ENCODE measurements at regions not wholly inside any gene's neighbourhood (a gene's known extent, or its start where the extent isn't known, plus 50 kb on each side); places are given as distances from the start of the nearest gene placed in this dataset.
"Not testable (repeated sequence)": the region's sequence is repeated elsewhere in the genome, so short reads cannot be mapped to it uniquely, and the experiment has no call there.

DNA sequence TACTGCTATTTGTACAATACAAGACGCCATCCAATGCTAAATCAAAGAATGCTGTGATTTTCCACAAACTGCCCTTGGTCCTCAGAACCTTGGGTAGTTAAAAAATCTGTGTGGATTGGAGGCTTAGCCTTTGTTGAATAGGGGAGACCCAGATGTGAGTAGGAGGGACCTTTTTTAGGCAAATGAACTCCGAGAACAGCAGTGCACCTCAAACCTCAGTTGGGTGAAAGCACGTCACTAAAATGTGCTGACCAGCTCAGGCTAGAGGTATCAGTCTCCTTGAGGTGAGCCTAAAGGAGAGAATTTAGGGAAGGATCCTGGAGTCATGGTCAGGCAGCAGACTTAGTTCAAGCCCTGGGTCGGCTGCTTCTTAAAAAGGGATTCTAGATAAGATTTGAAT lies 200.7 kb downstream of the SOX2 start:
- DNase-seq (no peak), ATAC-seq (ENCODE audit: poor library complexity) (no peak)
- intact Hi-C loops (cut with DNase I) = no loop called here

DNA sequence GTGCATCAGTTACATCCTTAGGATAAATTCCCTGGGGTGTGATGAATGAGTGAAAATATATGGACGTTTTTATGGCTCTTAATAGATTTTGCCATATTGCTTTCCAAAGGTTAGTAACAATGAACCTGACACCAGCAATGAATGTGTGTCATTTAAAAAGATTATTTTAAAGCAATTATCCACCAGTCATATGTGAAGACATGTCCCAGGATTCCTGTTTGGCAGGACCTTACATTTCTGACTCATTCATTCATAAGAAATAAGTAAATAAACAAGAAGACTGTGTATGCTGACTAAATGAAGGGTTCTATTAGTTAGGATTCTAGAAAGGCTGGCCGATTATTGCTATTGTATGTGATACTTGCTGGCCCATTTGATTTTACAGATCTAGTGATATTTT lies 201.5 kb downstream of the SOX2 start:
- intact Hi-C loops (cut with DNase I) = no loop called here
- ATAC-seq (ENCODE audit: poor library complexity) (no peak), DNase-seq (no peak)

DNA sequence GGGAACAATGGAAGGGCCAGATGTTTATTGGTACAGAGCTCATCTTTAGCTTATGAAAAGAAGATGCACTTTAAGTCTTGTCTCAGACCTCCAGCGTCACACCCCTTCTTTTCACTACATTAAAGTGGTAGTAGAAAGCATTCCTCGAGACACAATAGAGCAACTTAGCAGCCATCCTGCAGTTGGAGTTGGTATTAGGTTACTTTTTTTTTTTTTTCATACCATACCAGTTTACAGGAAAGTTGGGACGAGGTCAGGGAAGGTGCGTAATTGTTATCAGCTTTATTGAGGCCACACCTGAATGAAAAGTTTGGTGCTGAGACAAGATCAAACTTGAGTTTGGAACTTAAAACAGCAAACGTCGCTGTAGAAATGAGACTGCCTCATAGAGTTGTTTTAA lies 203.8 kb downstream of the SOX2 start:
- intact Hi-C loops (cut with DNase I) = no loop called here
- ATAC-seq (ENCODE audit: poor library complexity) (no peak), DNase-seq (no peak)

DNA sequence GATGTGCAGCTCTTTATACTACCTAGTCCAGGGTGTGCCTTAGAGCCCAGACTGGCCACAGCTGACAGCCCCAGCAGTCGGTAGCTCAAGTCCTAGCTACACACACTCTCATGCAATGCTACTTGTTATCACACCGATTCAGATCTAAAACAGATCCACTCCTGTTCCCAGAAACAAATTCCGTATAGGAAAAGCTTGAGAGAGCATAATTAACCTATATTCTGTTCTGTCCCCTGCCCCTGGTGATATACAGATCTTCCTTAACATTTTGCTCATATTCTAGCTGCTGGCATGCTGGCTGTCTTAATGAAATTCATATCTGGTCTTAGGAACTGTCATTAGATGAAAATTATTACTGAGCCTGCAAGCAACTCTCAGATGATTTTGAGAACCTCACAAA lies 204.3 kb downstream of the SOX2 start:
- DNase-seq = no peak
- intact Hi-C loops (cut with DNase I) = no loop called here
- ATAC-seq (ENCODE audit: poor library complexity) = no peak

DNA sequence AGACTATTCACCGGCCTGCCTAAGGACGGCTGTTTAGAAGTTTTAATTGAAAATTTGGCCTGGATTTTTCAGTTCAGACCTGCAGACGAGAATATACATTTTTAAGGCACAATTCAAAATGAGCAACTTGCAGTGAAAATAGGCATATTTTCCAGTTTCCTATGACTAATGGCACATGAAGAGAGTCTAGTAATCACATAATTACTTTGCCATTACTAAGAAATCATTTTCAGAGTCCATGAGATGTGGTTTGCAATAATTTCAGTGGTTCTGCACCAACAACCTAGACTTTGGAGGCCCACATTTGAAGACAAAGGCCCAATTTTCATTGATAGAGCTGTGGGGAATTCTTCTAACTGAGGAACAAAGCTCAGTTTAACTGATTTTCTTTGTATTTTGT lies 205.3 kb downstream of the SOX2 start:
- ATAC-seq (ENCODE audit: poor library complexity) (no peak), DNase-seq (no peak)
- intact Hi-C loops (cut with DNase I) = no loop called here

DNA sequence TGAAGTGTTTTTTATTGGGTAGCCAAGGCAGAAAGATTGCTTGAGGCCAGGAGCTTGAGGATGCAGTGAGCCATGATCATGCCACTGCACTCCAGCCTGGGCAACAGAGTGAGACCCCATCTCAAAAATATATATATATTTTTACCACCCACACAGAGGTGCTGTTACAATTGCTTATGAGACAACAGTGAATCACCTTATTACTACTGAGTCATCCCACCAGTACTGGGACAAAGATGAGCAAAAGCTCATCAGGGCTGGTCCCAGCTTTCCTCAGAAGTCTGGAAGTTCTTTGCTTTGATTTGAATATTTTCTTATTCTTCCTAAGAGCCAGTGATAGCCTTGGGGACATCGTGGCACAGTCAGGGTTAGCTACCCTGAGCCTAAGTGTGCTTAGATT lies 207.7 kb downstream of the SOX2 start:
- ATAC-seq (ENCODE audit: poor library complexity) (no peak), DNase-seq (no peak)
- intact Hi-C loops (cut with DNase I) = no loop called here

DNA sequence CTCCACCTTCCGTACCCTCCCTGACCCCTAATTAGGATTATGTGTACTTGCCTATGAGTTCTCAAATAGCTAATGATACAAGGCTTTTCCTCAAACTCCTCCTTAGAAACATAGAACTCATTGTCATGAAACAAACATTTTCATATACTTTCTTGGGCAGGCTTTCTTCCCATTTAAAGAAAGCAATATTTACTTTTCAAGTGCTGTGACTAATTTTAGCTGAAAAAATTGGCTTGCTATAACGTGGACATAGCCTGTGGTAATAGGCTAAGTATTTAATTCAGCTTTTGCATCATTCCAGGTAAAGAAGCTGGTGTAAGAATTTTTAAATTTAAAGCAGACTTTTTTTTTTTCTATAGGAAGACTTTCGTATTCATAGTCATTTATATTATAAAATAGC lies 208.7 kb downstream of the SOX2 start:
- no peak for ATAC-seq (ENCODE audit: poor library complexity)
- intact Hi-C loops (cut with DNase I) = no loop called here
- DNase-seq = no peak

DNA sequence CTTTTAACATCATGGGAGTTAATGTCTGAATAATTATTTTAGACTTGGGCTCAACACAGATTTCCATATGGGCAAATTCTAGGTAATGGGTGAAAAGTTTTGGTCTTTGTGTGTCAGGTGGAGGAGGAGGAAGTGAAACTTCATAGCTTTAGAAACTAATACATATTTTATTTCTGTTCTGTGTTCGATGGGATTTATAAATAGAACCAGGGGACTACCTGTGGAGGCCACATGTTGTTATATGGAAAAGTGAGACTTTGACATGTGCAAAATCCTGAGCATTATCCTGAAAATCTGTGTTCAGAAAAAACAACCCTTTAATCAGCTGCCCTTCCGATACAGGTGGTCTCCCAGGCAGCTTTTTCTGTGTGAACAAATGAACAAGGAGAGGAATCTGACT lies 209.5 kb downstream of the SOX2 start:
- intact Hi-C loops (cut with DNase I) = no loop called here
- DNase-seq (no peak), ATAC-seq (ENCODE audit: poor library complexity) (no peak)

DNA sequence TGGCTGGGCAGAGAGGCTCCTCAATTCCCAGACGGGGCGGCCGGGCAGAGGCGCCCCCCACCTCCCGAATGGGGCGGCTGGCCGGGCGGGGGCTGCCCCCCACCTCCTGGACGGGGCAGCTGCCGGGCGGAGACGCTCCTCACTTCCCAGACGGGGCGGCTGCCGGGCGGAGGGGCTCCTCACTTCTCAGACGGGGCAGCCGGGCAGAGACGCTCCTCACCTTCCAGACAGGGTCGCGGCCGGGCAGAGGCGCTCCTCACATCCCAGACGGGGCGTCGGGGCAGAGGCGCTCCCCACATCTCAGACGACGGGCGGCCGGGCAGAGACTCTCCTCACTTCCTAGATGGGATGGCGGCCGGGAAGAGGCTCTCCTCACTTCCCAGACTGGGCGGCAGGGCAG lies 214.1 kb downstream of the SOX2 start:
- ATAC-seq (ENCODE audit: poor library complexity); DNase-seq; intact Hi-C loops (cut with DNase I): not testable (repeated sequence)

DNA sequence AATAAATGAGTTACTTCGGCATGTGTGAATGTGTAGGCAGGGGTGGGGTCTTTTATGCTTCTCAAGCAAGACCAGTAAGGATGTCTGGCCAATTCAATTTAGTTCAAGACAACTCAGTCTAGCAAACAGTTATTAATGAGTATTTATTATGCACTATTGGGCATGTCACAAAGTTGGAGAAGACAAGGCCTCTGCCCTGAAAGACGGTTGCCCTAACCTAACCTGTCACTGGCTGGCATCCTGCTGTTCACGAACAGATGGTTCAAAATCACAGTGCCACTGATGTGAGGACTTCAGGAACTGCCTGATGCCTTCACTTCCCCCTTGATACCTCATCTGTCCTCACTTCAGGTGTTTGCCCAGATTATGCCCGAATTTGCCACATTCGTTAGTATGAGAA lies 217.8 kb downstream of the SOX2 start:
- ATAC-seq (ENCODE audit: poor library complexity) (no peak), DNase-seq (no peak)
- intact Hi-C loops (cut with DNase I) = no loop called here

DNA sequence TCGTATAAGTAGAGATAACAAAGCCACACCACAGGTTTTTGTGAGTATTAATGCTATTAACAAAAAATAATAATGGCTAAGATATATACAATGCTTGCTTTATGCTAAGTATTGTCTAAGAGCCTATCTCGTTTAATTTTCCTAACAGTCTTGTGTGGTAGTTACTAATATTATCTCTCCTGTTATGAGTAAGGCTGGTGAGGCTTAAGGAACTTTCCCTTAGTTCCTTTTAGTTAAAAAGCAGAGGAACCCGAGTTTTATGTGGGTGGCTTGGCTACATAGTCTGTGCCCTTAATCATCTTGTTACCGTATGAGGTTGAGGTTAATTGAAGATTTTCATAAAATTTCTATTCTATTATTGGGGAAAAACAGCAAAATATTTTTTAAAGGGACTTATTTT lies 218.4 kb downstream of the SOX2 start:
- intact Hi-C loops (cut with DNase I) = no loop called here

DNA sequence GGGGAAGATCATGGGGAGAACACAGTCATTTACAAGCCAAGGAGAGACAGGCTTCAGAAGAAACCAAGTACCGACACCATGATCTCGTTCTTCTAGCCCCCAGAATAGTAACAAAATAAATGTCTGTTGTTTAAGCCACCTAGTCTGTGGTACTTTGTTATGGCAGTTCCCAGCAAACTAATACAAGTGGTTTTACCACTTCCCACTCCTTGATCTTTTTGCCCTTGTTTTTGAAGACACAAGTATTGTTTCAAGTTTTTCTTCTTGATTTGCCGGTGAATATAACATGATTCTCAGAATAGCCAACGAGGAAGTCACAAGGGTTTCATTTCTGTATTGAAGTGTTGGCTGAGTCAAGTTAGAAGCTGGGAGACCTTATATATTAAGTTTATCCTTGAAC lies 220.3 kb downstream of the SOX2 start:
- intact Hi-C loops (cut with DNase I) = no loop called here
- ATAC-seq (ENCODE audit: poor library complexity) (no peak), DNase-seq (no peak)

More for the DNA sequence above, 218.4 kb downstream of the SOX2 start:
- ATAC-seq (ENCODE audit: poor library complexity) (no peak), DNase-seq (no peak)

DNA sequence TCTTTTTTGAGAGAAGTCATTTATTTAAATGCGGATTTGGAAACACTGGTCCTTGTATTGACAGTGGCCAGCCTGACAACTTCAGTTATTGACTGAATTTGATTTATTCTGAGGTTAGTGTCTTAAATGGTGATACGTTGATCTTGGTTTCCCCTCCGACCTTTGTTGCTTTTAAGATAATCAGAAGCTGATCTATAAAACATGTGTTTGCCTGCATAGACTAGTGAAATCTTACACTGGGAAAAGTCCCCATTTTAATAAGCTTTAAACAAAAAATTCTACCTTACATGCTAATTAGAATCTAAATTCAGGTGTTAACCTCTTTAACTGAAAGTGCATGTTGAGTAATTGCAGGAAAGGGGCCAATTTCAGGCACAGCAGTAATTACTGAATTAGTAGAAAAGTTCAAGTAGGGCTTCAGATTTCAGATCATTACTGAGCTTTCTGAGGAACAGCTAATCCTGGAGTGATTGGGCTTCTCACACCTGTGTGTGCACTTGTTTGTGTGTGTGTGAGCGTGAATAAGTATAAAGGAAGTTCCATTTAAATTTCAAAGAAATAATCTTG lies 221.4 kb downstream of the SOX2 start:
- DNase-seq = no peak
- intact Hi-C loops (cut with DNase I) = no loop called here
- no peak for ATAC-seq (ENCODE audit: poor library complexity)

DNA sequence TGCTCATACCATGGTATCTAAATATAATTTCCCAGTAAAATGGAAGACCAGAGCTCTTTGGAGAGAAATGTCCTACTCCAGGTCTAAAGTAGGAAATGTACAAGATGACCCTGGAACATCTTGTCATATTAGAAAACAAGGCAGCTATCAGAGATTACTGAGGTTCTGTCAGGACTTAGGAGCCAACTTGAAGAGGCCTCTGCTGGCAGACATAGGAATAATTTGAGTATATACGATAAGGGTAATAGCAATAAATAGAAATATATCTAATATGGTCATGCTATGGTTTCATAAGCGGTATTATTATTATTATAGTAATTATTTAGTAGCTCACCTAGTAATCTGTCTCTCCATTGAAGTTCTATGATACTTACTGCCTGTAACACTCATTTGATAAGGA lies 224.2 kb downstream of the SOX2 start:
- ATAC-seq (ENCODE audit: poor library complexity) = no peak
- intact Hi-C loops (cut with DNase I) = no loop called here
- DNase-seq = no peak

DNA sequence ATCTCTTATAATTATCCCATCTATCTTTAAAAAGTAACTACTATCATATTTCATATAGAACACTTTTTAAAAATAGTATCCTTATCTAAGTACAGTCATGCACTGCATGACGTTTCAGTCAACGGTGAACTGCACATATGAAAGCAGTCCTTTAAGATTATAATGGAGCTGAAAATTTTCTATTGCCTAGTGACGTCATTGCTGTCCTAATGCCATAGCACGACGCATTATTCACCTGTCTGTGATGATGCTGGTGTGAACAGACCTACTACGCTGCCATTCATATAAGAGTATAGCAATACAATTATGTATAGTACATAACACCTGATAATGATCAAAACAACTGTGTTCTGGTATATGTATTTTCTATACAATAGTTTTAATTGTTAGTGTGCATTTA lies 225.0 kb downstream of the SOX2 start:
- no peak for DNase-seq
- no peak for ATAC-seq (ENCODE audit: poor library complexity)
- intact Hi-C loops (cut with DNase I) = no loop called here

DNA sequence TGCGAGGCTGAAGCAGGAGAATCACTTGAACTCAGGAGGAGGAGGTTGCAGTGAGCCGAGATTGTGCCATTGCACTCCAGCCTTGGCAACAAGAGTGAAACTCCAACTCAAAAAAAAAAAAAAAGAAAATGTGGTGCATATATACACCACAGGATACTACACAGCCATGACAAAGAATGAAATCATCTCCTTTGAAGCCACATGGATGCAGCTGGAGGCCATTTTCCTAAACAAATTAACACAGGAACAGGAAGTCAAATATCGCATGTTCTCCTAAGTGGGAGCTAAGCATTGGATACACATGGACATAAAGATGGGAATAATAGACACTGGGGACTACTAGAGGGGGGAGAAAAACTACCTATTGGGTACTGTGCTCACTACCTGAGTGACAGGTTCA lies 226.9 kb downstream of the SOX2 start:
- ATAC-seq (ENCODE audit: poor library complexity); DNase-seq; intact Hi-C loops (cut with DNase I): not testable (repeated sequence)

DNA sequence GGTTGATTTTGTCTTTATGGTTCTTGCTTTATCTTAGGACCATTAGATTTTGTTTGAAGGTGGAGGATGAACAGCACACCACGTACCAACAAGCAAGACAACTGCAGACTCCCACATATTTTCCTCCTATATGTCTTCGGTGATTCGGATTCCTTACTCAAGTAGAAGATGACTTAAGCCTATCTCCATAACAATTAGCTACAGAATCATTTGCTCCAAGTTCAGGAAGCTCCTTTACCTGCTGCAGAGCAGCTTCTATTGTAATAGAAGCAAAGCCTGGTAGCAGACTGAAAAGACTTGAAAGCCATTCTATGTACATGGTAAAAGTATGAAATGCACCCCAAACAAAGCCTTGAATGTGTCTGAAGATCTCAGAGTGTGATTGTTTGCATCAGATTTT lies 229.0 kb downstream of the SOX2 start:
- intact Hi-C loops (cut with DNase I) = no loop called here

DNA sequence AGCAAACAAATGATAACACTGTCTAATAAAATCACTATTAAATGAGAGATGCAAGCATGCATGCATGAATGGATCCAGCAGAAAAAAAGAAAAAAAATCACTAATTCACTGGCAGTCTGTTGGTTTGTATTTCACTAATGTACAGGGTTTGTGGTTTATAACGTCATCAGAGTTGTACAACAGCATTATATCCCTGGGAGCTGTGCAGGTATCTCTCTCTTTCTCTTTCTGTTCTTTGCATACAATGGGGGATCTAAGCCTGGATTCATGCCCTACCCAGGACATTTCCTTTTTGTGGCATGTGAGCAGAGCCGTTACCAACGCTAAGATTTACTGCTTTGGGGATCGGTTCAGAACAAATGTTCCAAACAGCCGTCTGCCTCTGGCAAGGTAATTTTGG lies 229.5 kb downstream of the SOX2 start:
- no peak for DNase-seq
- intact Hi-C loops (cut with DNase I) = no loop called here
- no peak for ATAC-seq (ENCODE audit: poor library complexity)

More for the DNA sequence above, 229.0 kb downstream of the SOX2 start:
- ATAC-seq (ENCODE audit: poor library complexity) = no peak
- DNase-seq = no peak

DNA sequence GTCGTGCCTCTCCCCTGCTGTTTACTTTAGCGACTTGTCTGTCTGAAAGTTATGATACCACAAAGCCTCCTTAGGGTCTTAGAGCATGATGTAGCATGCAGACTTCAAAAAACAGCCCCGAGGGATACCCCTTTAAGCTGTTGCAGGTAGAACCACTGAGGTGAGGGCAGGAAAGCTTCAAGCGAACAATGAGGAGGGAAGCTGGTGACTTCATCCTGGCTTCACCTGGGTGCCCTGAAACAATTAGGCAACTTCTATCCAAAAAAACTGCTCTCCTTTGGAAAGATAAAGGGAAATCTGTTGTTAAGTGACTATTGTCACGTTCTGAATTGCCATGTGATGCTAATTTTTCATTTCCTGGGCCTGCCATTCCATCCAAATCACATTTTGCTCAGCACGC lies 231.6 kb downstream of the SOX2 start:
- DNase-seq (no peak), ATAC-seq (ENCODE audit: poor library complexity) (no peak)
- intact Hi-C loops (cut with DNase I) = no loop called here

DNA sequence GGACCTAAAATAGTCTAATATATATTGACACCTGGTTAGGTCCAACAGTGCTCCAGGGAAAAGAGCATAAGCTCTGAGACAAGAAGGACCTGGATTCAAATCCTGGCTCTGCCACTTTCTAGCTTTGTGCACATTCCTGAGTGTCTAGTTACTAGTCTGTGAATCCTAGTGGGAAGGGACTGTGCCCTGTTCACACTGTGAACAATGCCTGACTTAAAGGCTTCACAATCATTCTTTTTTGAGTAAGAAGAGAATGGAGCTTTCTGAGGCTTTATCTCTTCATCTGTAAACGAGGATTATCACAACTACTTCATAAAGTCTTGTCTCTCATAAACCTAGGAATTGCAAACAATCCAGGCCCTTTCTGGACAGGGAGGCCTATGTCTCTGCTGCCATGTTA lies 235.9 kb downstream of the SOX2 start:
- ATAC-seq (ENCODE audit: poor library complexity) = no peak
- intact Hi-C loops (cut with DNase I) = no loop called here
- DNase-seq = no peak

DNA sequence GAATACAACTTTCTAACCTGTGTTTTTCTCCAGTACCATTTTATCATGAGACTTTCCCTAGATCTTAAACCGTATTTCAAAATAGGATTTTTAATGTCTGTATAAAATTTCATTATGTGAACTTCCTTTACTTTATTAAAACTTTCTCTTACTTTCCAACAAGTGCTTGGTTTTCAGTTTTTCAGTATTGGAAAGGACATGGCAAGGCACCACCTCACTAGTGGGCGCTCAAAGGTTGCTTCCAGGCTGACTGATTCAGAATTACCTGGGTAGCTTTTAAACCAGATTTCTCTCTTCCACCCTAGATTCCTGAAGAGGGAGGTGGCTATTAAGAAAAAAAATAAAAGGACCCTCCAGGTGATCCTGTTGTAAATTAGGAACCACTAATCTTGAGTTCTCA lies 236.6 kb downstream of the SOX2 start:
- no peak for DNase-seq
- ATAC-seq (ENCODE audit: poor library complexity) = no peak

DNA sequence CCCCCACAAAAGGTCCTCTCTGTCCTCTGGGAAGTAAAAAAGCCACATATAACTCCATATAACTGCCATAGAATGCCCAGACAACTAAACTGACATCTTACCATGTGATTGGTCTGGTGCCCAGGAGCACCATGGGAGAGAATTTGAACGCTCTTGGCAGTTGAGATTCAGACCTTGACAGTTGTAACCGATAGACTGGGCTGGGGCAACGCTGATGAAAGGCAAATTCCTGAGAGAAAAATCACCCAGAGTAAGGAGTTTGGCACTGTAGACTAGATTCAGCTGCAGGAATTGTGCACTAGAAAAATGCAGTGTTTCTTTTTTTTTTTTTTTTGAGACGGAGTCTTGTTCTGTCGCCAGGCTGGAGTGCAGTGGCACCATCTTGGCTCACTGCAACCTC lies 240.5 kb downstream of the SOX2 start:
- ATAC-seq (ENCODE audit: poor library complexity) (no peak), DNase-seq (no peak)
- intact Hi-C loops (cut with DNase I) = no loop called here

More for the DNA sequence above, 236.6 kb downstream of the SOX2 start:
- intact Hi-C loops (cut with DNase I) = no loop called here

All from Right ventricle myocardium superior (tissue), 1 donor.